Sciatic nerve (tissue), 2 donors: ENCODE measurements at regions not wholly inside any gene's neighbourhood (a gene's known extent, or its start where the extent isn't known, plus 50 kb on each side); places are given as distances from the start of the nearest gene placed in this dataset.
A peak's percentile ranks its signal among the peaks of the same experiment; 100 is the strongest.

ENCODE experiments used
- ATAC-seq: fragments of 200-7000 bp; cut with Tn5 transposase; one replicate; pipeline ENCODE4 v1.9.1; 2020; ENCODE audit warnings: mild to moderate bottlenecking, moderate library complexity
- DNase-seq: peaks from one replicate; pipeline ENCODE4 v3.0.0-alpha.2; 2020; ENCODE audit warnings: low spot score
- intact Hi-C: fragments of 100-400 bp; cut with DNase I; formaldehyde crosslinking; loops from one replicate; pipeline ENCODE4 v1.14.2; 2022
- donor health status: DM: no; HTN: no; CAD: no.
- donor health status: DM: no; HTN: no; CAD: no.

DNA sequence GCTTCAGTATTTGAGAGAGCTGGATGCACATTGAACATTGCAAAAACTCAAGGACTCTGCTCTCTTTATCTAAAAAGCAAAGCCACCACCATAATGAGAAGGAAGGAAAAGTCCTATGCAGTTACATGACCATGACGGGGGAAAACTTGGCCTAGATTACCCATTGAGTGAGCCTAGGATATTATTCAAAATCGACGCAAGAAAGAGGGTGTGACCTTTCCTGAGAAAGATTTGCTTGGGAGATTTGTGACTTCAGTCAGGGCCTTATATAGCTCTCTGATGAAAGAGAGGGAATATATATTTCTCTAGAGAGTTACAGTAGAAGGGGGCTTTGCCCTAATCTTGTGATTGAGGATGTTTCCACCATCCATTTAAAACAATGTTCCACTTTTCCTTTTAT is 153.0 kb upstream of the DPYD start:
- no peak for DNase-seq
- ATAC-seq, result no peak
- intact Hi-C loops, result no loop called here

- intact Hi-C loops, result no loop called here
- DNase-seq, result no peak
- ATAC-seq, result no peak
Measured at GRCh38 chr1:98073106-98073505, 152.3 kb upstream of the DPYD start.

- ATAC-seq, result no peak
Measured at GRCh38 chr1:98072047-98072446, 151.2 kb upstream of the DPYD start.

DNA sequence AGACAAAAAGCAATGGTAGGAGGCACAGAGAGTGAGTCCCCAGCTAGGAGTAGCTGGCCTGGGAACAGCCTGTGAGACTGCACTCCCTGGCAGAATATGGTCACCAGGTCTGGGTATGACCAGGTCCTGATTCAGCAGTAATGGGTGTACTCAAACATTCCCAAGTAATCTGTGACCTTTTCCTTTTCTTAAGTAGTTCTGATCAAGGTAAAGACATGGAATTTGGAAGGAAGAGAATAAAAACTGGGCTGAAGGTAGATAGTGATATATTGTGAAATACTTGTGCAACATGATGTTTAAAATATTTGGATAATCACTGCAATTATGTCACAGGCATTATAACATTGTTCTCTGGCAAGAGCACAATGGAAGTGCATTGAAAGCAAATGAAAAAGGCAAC is 147.2 kb upstream of the DPYD start:
- intact Hi-C loops, result no loop called here
- ATAC-seq (no peak), DNase-seq (no peak)

More at GRCh38 chr1:98072047-98072446, 151.2 kb upstream of the DPYD start:
- DNase-seq, result no peak
- intact Hi-C loops, result no loop called here

- ATAC-seq (no peak), DNase-seq (no peak)
- intact Hi-C loops, result no loop called here
Measured at GRCh38 chr1:98066911-98067310, 146.1 kb upstream of the DPYD start.

- no peak for ATAC-seq
- no peak for DNase-seq
- intact Hi-C loops, result no loop called here
Measured at GRCh38 chr1:98059620-98060019, 138.8 kb upstream of the DPYD start.

DNA sequence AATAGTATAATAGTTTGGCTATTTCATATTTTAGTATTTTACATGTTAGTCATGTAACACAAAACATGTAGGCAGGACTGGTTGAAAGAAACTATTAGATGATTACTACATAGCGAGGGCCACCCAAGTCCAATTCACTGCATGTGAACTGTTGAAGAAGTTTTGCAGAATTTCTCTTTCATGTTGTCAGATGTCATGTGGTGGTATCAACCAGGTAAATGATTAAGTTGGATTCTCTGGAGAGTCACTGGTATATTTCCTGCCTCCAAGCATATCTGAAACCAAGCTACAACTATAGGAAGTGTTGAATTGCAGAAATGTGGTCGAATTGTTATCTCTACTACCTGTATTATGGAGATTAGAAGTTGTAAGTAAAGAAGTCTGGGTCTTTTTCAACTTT is 137.8 kb upstream of the DPYD start:
- intact Hi-C loops, result no loop called here
- DNase-seq, result no peak
- ATAC-seq, result no peak

DNA sequence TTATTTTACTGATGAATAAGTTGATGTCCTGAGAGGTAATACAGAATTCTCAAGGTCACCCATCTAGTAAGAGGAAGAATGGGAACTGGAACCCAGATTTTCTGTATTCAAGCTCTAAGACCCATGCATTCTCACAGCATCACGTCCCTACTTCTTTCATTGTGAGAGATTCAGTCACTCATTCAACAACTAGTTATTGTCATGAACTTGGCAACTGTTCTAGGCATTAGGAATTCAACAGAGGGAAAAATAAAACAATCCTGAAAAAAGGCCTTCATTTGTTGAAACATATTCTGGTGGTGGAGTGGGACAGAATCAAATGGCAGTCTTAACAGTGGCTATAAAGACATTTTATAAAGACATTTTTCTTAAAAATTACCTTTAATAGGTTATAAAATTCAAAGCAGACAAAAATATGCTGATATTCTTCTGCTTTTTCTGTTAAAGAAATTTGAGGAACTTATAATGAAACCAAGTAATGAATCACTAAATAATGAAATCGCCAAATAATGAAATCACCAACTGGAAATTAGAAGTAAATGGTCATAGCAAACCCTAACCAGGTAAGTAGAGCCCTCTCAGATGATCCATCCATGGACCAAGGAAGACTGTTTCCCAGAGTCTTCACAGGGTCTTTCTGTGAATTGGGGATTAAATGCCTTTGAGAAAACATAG is 136.5 kb upstream of the DPYD start:
- ATAC-seq (no peak), DNase-seq (no peak)
- intact Hi-C loops, result no loop called here

DNA sequence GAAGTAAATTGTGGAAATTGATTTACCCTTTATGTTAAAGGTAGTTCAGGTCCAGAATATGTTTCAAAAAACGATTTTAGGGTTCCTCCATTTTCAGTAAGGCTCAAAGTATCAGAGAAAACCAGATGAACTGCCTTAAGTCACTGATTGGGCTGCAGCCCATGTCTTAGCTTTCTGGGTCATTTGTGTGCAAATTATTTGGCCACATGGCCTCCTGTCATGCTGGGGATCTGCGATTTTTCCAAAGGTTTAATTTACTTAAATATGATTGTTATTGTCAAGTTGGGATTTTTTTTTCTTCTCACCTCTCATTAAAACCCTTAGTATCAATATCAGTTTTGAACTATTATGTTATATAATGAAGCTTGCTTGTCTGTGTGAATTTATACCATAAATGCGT is 135.9 kb upstream of the DPYD start:
- DNase-seq, result no peak
- ATAC-seq, result no peak
- intact Hi-C loops, result no loop called here

DNA sequence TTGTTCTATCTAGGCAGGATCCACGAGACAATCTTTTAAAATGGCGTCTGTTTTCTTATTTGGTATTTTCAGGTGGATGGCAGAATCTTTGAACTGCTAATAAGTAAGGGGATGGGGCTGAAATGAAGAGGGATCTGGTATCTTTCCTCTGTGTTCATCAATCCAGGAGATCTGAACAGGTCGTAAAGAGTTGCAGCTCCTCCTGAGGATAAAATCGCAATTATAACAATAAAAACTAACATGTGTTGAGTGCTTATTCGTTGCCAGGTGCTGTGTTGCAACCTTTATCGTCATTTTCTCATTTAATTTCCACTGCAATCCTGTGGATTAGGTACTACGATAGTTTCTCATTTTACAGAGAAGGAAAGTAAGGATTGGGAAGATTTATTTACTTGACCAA is 134.6 kb upstream of the DPYD start:
- no peak for DNase-seq
- no peak for ATAC-seq
- intact Hi-C loops, result no loop called here

GRCh38 chr1:98054786-98055185 is 134.0 kb upstream of the DPYD start:
- DNase-seq (no peak), ATAC-seq (no peak)
- intact Hi-C loops, result no loop called here

GRCh38 chr1:98054367-98054701 is 133.5 kb upstream of the DPYD start:
- no peak for ATAC-seq
- DNase-seq, result no peak
- intact Hi-C loops, result no loop called here

DNA sequence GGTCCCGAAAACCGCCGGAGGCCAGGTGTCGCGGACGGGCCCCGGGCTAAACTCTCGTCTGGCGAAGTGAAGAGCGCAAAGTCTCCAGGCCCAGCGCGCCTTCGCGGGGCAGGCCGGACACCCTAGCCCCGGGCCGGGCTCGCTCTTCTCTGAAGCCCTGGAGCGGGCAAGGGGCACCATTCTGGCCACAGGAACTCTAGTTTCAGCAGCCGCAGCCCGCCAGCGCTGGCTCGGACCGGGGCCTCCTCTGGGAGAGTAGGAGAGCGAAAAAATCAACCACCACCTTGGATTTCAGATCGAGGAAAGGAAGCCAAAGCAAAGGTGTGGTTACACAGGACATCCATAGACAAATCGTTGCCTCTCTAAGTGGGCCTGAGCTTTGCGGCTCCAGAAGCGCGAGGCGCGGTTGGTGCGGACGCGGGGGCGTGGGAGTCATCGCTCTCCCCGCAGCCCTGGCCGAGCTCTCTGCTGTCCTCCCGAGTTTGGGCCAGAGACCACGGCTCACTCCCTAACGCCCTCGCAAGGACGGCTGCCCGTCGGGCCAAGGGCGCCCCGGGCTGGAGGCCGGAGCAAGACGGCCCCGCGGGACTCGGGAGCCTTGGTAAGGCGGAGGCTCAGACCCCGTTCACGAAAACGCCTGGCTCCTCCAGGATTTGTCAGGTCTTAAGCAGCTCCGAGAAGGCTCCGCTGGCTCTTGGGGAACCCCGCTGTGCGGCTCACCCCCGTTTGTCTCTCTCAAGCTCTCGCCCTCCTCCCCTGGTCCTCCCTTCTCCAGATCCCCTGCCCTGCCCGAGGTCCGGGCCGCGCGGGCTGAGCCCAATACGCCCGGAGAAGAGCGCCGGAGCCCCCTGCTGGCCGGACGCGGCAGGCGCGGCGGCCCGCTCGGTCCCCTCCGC is 132.9 kb upstream of the DPYD start:
- ATAC-seq (peak; percentile 94), DNase-seq (peak; percentile 79)
- intact Hi-C loops, result no loop called here

- peak; percentile 78 for DNase-seq
- no peak for ATAC-seq
- intact Hi-C loops, result no loop called here
Measured at GRCh38 chr1:98051065-98051675, 130.3 kb upstream of the DPYD start.

DNA sequence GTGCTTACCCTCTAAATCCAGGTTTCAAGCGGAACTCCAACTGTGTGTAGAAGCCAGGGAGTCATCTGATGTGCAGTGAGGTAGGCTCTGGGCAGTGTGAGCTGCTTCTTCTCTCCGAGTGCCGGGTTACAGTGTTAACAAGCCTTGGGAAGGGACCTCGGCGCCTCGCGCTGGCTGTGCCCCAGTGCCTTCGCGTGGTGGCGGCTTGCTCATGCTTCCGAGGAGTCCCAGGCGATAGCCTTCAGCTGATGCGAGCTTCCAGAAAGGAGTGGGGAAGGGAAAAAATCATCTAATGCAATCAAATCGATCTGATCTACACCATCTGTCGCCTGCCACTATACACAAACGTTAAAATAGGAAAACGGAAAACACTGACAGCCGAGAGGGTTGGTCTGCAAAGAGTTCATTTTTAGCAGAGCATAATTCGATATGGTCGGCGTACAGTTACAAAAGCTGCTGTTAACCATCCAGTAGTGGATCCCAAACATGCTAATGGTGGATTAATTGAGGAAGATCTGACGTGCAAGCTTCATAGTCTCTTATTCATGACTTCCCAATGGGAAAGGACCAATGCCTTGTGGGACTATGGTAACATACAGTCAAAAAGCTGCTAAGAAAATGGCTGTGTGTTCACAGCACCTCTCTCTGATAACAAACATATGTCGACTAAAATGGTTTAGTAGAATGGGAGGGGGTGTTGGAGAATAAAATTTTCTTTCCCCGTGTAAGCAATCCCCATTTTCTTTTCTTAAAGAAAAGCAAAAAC is 128.7 kb upstream of the DPYD start:
- DNase-seq, result peak; percentile 51
- intact Hi-C loops, result no loop called here
- ATAC-seq, result no peak

DNA sequence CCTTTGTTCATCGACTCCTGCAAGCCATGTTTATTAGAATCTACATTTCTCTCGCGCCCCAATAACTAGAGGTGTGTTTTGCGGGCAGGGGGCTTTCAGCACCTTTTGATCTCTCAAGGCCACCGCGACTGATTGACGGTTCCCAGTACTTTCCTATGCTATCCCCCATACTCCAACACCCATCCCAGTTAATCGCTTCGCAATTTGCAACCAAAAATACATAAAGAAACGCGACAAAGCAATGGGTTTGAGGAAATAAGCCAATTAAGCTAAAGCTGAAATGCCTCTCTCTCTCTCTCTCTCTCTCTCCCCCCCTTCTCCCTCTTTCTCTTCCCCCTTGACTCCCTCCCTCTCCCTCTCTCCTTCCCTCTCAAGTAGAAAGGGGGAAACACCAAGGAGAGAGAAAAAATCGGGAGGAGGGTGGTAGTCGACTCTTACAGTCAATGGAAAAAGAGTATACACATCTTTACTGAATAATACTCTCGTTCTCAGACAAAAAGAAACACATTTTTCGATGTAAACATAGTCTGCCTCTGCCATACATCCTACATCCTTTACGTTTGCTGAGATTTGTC is 128.0 kb upstream of the DPYD start:
- DNase-seq (no peak), ATAC-seq (no peak)
- intact Hi-C loops, result no loop called here

- ATAC-seq, result peak; percentile 87
- intact Hi-C loops, result no loop called here
- DNase-seq, result peak; percentile 88
Measured at GRCh38 chr1:98048244-98048643, 127.4 kb upstream of the DPYD start.

DNA sequence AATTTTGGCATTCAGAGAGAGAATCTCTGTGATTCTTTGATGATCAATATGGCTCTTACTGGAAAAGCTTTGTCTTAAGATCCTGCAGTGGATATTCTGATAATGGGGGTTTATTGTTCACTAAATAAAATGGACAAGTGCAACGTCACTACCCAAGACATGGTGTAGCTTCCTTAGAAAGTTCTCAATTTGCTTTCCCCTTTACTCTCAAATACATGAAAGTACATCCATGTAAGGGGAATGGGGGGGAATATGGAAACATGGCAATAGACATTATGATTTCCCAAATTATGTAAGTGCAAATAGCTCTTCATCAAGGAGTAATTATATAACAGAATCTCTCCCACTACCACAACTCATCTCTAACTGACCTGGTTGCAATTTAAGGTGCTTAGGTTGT is 126.3 kb upstream of the DPYD start:
- ATAC-seq, result no peak
- intact Hi-C loops, result no loop called here
- no peak for DNase-seq
